Hepatocyte (in vitro differentiated cells): ENCODE measurements at regions not wholly inside any gene's neighbourhood (a gene's known extent, or its start where the extent isn't known, plus 50 kb on each side); places are given as distances from the start of the nearest gene placed in this dataset.

Experiments used
- DNase-seq: peaks from one replicate; pipeline ENCODE4 v3.0.0-alpha.2; 2016; ENCODE audit warnings: low spot score
- H2AFZ ChIP-seq: fragments of 200-600 bp; sonication (generic); 2 replicates; pipeline ENCODE4 v1.6.0; 2016; ENCODE audit warnings: antibody characterized with exemption, mild to moderate bottlenecking
- H3K27ac ChIP-seq: fragments of 200-600 bp; sonication (generic); 2 replicates; pipeline ENCODE4 v1.5.1; 2016; ENCODE audit warnings: mild to moderate bottlenecking
- H3K27me3 ChIP-seq: fragments of 200-600 bp; sonication (generic); 2 replicates; pipeline ENCODE4 v1.6.1; 2016
- H3K36me3 ChIP-seq: fragments of 200-600 bp; sonication (generic); replicated peaks from 2 replicates; pipeline ENCODE4 v1.5.1; 2016; ENCODE audit warnings: low read depth; ENCODE audit not compliant: insufficient read depth
- H3K4me1 ChIP-seq: fragments of 200-600 bp; sonication (generic); 2 replicates; pipeline ENCODE4 v1.5.1; 2016; ENCODE audit warnings: mild to moderate bottlenecking, moderate library complexity; ENCODE audit not compliant: insufficient read depth
- H3K4me2 ChIP-seq: fragments of 200-600 bp; sonication (generic); 2 replicates; pipeline ENCODE4 v1.6.0; 2016
- H3K4me3 ChIP-seq: fragments of 200-600 bp; sonication (generic); 2 replicates; pipeline ENCODE4 v1.5.1; 2016; ENCODE audit warnings: mild to moderate bottlenecking
- H3K79me2 ChIP-seq: fragments of 200-600 bp; sonication (generic); 2 replicates; pipeline ENCODE4 v1.6.0; 2017; ENCODE audit warnings: mild to moderate bottlenecking
- H3K9me2 ChIP-seq: fragments of 200-600 bp; sonication (generic); replicated peaks from 2 replicates; pipeline ENCODE4 v1.6.0; 2017; ENCODE audit warnings: mild to moderate bottlenecking; ENCODE audit not compliant: insufficient read depth
- H3K9me3 ChIP-seq: fragments of 200-600 bp; sonication (generic); 2 replicates; pipeline ENCODE4 v1.5.1; 2016; ENCODE audit warnings: low read depth, mild to moderate bottlenecking
- H4K20me1 ChIP-seq: fragments of 200-600 bp; sonication (generic); 2 replicates; pipeline ENCODE4 v1.6.0; 2016; ENCODE audit warnings: mild to moderate bottlenecking; ENCODE audit not compliant: insufficient read depth, poor library complexity, severe bottlenecking
- EZH2 ChIP-seq: fragments of 200-600 bp; sonication (generic); IDR thresholded peaks from 2 replicates; pipeline ENCODE4 v1.6.1; 2016; ENCODE audit warnings: antibody characterized with exemption, mild to moderate bottlenecking, borderline replicate concordance
- EZH2phosphoT487 ChIP-seq: fragments of 200-600 bp; sonication (generic); IDR thresholded peaks from one replicate; pipeline ENCODE4 v1.6.1; 2018; ENCODE audit warnings: antibody characterized with exemption, mild to moderate bottlenecking, low read depth, moderate library complexity; ENCODE audit not compliant: unreplicated experiment, severe bottlenecking
- WGBS: methylation state at CpG from one replicate; pipeline ENCODE4 v1.1.6; 2016; ENCODE audit warnings: low lambda C conversion rate; ENCODE audit errors: missing lambda C conversion rate; 5-methylcytosine and 5-hydroxymethylcytosine counted together
- TF ChIP-seq, protein P1 (sequence below): fragments of 200-600 bp; sonication (generic); IDR thresholded peaks from 2 replicates; pipeline ENCODE4 v1.5.1; 2016; ENCODE audit warnings: antibody characterized with exemption, mild to moderate bottlenecking; ENCODE audit not compliant: poor library complexity

DNA sequence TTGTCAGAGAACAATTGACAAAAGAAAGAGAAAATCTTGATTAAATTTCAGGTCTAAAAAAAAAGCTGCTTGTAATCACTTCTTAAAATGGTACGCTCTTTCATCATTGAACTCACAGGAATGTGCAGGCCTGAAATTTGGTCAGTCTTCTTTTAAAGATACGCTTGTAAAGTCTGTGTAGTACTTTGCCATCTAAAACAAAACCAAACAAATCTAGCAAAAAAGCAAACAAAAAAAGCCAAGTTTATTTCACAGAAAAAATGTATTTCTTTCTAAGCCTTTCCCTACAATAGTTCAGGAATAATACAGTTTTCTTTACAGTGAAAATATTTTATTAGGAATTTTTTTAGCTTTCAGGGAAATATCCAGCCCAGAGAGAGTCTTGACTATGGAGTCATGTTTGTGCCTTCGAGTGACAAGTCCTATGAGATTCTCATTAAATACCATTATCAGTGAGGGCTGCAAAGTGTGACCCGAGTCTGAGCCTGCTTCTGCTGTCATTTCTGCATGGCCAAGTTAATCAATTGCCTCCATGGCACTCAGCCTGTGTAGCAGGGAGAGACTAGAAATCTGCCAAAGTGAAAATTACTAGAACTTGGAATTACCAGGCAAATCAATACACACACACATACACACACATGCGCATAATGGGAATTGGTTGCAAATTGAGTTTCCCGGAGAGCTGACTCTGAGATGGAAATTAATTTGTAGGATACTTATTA, 172.6 kb downstream of the OTUD1 start:
- DNase-seq: no peak
- 77% methylated on average over 6 of the region's 6 CpGs for WGBS
- no peak overlapping the region for H3K4me3 ChIP-seq
- H3K36me3 ChIP-seq: no peaks in the 10 kb centered on the region
- H3K27me3 ChIP-seq: no peaks in the 10 kb centered on the region
- no peaks in the 10 kb centered on the region for H3K9me3 ChIP-seq
- no peak overlapping the region for H3K4me2 ChIP-seq
- H3K79me2 ChIP-seq: no peaks in the 10 kb centered on the region
- no peaks in the 10 kb centered on the region for H3K4me1 ChIP-seq
- H4K20me1 ChIP-seq: no peaks in the 10 kb centered on the region
- no peak overlapping the region for H3K27ac ChIP-seq
- H3K9me2 ChIP-seq: no peaks in the 10 kb centered on the region
- TF ChIP-seq EZH2: no peak
- TF ChIP-seq, protein P1, sequence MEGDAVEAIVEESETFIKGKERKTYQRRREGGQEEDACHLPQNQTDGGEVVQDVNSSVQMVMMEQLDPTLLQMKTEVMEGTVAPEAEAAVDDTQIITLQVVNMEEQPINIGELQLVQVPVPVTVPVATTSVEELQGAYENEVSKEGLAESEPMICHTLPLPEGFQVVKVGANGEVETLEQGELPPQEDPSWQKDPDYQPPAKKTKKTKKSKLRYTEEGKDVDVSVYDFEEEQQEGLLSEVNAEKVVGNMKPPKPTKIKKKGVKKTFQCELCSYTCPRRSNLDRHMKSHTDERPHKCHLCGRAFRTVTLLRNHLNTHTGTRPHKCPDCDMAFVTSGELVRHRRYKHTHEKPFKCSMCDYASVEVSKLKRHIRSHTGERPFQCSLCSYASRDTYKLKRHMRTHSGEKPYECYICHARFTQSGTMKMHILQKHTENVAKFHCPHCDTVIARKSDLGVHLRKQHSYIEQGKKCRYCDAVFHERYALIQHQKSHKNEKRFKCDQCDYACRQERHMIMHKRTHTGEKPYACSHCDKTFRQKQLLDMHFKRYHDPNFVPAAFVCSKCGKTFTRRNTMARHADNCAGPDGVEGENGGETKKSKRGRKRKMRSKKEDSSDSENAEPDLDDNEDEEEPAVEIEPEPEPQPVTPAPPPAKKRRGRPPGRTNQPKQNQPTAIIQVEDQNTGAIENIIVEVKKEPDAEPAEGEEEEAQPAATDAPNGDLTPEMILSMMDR: no peak
- TF ChIP-seq EZH2phosphoT487: no peak
- H2AFZ ChIP-seq: no peak overlapping the region

DNA sequence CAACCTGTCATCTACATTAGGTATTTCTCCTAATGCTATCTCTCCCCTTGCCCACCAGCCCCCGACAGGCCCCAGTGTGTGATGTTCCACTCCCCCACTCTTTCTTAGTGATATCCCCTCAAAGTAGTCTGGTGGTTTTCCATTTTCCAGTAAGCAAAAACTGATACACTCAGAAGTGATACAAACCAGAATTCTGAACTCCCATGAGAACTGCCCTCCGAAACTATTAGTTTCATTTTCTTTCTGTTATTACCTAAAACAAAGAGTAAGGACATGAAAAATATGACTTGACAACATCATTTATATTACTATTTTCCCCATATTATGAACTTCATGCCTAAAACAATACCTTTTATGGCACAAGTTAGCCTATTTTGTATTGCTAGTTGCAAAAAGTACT, 175.0 kb downstream of the OTUD1 start:
- Histone ChIP-seq H4K20me1 (no peaks in the 10 kb centered on the region), H3K9me3 (no peaks in the 10 kb centered on the region), H2AFZ (no peak overlapping the region), H3K27ac (no peak overlapping the region), H3K4me1 (no peaks in the 10 kb centered on the region), H3K36me3 (no peaks in the 10 kb centered on the region), H3K79me2 (no peaks in the 10 kb centered on the region), H3K27me3 (no peaks in the 10 kb centered on the region), H3K4me2 (no peak overlapping the region), H3K9me2 (no peaks in the 10 kb centered on the region), H3K4me3 (no peak overlapping the region)
- 100% methylated on average over 2 of the region's 2 CpGs for WGBS
- TF ChIP-seq, protein P1: no peak
- TF ChIP-seq EZH2phosphoT487 (no peak), EZH2 (no peak)
- DNase-seq: no peak

DNA sequence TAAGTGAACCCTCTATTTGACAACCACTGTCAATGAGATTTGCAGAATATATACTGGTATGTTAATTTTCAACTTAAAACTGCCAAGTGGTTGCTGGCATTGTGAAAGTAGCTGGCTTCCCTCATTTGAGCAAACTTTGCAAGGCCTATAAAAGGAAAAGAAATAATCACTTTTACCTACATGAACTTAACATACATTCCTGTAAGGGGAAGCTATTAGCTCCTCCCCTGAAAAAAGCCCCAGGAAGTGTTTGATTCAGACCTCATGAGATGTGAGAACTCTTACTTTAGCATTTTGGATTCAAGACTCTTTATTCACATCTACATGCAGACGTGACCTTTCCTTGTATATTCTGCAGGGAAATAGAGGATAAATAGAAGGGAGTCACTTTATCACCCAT, 175.6 kb downstream of the OTUD1 start:
- 86% methylated on average over 1 of the region's 1 CpG for WGBS

More for the DNA sequence above, 175.6 kb downstream of the OTUD1 start:
- H3K27me3 ChIP-seq: no peaks in the 10 kb centered on the region
- H3K27ac ChIP-seq: no peak overlapping the region
- no peaks in the 10 kb centered on the region for H3K9me3 ChIP-seq
- H3K4me2 ChIP-seq: no peak overlapping the region
- no peaks in the 10 kb centered on the region for H3K9me2 ChIP-seq
- no peaks in the 10 kb centered on the region for H3K4me1 ChIP-seq
- no peak overlapping the region for H2AFZ ChIP-seq
- H3K4me3 ChIP-seq: no peak overlapping the region
- H3K36me3 ChIP-seq: no peaks in the 10 kb centered on the region
- DNase-seq: no peak
- no peaks in the 10 kb centered on the region for H4K20me1 ChIP-seq
- TF ChIP-seq EZH2: no peak
- TF ChIP-seq, protein P1: no peak
- no peaks in the 10 kb centered on the region for H3K79me2 ChIP-seq
